ENCODE measurements at regions not wholly inside any gene's neighbourhood (a gene's known extent, or its start where the extent isn't known, plus 50 kb on each side); places are given as distances from the start of the nearest gene placed in this dataset.

DNA sequence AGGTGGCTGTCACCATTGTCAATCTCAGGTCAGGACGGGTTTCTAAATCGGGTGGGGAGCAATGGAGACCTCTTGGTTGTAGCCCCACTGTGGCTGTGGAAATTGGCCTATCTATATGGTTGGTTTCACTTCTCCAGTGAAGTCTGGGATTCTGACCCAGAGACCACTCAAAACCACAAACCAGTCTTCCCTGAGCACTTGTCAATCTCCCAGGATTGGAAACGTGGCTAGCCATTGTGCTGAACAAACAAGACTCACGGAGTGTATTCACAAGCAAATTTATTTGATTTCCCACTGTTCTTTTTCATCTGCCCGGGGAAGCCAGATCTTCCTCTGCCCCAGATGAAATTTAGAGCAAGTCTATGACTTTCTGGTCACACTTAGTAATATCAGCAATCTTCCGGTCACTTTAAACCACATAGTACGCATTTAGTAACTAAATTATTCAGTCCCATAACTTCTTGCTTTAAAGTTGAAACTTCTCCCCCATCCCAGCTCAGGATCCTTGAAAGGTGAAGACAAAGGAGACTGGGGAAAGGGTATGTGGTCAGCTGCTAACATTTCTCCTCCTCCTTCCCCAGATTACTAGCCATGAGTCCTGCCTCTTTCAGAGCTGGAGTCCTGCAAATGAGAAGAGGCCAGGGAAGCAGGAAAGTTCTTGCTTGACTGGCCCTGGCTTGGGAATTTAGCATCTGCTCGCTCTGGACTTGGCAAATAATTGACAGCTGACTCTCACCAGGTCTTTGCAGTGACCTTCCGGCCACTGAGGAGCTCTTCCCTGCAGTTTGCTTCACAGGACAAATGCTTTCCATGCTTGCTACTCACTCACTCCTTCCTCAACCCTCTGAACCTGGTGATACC, 123.2 kb upstream of the MAX start:
- no peak for DNase-seq

DNA sequence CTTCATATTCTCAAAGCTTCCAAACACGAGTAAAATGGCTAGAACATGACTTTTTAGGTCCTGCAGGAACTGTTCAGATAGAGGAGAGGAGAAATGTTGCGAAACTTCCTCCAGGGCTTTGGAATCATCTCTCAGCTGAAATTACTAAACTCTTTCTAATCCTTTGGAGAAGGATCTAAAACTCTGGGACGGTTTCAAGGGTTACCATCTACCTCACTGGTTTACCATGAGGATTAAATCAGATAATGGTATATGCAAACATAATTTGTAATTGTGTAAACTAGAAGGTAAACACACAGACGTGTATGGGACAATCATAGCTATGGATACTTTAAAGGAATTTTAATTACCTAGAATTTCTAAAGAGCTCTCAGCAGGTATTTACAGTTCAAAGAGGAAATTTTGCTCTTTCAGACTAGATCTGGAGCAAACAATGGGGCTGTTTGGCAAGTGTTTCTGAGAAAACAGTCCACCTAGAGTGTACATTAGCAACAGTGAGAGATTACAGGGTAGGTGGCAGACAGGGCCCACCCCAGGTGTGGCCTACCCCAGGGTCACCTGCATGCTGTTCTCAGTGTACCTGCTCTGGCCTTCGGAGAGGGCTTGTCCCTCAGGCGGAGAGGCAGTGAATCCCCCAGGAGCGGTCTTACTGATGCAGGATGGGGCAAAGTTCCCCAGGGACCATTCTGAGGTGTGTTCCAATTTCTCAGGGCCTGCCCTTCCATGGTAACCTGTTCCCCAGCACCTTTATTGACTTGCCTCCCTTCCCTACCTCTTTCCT, 124.7 kb upstream of the MAX start:
- no peak for DNase-seq

DNA sequence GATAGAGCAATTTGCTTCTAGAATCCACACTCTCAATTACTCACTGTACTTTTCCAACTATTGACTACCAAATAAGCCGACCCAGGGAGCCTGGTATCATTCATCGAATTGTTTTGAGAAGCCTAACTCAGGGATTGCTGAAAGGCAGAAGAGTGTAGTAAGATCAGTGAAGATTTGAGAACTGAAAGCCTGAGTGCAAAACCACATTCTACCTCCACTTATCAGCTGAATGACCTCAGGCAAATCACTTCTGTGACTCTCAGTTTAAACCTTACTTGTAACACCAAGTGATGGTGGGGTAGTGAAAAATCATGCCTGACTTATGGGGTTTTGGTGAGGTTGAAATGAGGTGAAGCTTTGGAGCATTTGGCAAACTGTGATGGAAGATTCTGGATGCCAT, 126.1 kb upstream of the MAX start:
- DNase-seq = no peak

DNA sequence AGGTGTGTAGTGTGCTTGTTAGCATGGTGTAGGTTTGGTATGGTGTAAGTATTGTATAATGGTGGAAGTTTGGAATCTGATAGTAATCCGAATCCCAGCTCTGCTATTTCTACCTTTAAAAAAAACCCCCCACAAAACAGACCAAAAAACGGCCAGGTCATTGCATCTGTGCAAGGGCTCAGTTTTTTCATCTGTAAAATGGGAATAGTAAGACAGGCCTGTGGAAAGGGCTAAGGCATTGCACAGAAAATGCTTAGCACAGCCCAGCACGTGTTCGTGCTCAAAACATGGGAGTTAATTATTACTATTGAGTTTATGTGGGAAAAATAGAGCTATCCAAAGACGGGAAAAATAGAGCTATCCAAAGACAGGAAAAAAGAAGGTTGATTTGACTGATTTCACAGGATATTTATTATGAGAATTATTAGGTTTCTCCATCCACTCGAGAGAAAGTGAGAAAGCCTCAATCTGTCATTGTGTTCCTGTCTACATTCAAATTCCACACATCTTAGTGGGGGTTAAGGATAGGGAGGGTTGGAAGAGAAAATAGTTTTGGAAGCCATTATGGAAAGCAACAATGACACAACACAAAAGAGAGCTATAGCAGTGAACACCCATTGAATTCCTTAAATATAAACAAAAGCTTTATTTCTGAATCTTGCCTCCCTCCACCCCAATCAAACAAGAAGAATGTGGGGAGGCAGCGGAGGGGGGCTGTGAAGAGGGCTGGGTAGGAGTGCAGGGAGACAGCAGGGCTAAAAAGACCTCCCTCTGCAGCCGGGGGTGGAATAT, 126.8 kb upstream of the MAX start:
- DNase-seq = no peak

DNA sequence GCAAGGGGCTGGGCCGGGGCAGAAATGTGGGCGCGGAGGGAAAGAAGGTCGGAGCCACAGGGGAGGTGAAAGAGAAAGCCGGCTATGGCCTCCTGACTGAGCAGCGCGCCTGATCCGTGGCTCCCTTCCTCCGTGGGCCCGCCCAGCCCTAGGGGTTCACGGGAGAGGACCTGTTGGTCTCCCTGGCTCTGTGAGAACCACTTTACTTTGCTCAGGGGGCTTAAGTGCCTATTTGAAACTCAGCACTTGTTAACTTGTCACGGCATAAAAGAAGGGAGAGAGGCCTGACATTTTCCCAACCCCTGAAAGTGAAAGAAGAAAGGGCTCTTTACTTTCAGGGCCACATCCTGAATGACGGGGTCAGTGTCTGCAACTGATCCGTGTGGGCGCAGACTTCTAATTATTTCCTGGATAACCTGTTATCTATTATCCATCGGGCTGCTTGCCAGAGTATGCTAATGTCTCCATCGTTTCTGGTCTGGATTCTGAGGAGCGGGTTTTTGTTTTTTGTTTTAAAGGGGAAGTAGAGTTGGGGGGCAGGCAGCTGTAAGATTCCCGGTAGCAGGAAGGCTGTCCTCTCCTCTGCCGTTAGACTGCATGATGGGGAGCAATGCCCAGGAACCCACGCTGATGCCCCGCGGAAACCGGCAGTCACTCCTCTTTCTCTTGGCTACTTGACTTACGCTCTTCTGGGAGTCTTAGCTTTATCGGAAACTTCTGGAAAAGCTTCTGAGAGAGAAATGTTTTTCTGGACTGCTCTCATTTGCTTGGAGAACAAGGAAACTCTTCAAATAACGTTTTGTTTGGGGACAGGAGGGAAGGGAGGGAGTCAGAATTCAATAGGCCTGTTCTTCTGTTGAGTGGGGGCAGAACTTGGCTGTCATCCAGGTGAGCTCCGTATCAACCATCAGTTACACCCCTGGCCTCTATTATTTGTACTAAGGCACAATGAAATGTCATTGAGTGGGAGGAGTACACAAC, 127.7 kb upstream of the MAX start:
- DNase-seq = peak; percentile 57

DNA sequence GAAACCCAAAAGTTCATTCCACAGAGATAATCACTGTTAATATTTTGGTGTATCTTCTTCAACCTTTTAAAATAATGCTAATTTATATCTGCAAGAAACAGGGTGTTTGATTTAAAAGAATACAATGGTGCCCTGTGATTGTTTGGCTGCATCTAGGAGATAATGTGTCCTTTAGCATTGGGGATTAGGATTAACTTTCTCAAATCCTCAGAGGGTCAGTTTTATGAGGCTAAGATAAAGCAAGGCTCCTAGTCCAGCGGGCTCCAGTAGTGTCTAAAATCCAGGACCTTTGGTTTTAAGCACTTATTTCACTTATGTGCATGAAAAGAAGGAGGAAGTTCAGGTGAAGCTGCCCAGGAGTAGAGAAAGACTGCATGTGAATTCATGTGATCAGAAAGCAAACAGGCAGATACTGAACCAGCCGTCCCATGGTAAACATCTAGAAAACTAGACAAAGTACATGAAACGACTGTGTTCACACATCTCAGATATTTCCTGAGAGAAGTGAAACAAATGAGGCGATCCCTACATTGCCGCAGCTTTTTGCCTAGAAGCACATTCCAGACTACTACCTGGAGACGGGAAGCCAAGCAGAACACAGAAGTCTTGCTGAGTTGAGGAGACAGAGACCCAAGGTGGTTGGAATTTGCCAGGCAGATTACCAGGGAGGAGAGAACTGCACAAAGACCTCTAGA, 129.1 kb upstream of the MAX start:
- no peak for DNase-seq

DNA sequence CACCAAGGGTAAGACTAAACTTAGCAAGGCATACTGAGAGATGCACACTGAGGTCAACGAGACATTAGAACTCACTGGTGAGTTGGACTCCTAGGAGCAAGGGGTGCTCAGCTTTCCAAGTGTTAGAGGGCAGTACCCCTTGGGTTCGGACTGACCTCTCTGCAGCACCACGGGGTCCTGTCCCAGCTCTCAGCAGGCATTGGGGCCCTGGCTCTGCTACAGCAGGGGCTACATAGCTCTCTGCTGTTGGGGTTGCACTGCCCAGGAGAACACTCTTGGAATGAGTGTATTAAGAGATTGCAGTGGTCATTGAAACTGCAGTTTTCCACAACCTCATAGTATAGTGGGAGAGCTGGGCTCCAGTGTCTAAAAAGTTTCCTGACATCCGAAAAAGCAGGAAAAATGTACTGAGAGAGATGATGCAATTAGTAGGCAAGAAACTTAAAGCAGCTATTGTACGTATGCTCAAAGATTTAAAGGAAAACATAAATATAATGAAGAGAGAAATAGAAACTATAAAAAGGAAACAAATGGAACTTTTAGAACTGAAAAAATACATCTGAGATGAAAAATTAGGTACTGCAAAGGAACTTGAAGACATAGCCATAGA, 132.5 kb upstream of the MAX start:
- no peak for DNase-seq

DNA sequence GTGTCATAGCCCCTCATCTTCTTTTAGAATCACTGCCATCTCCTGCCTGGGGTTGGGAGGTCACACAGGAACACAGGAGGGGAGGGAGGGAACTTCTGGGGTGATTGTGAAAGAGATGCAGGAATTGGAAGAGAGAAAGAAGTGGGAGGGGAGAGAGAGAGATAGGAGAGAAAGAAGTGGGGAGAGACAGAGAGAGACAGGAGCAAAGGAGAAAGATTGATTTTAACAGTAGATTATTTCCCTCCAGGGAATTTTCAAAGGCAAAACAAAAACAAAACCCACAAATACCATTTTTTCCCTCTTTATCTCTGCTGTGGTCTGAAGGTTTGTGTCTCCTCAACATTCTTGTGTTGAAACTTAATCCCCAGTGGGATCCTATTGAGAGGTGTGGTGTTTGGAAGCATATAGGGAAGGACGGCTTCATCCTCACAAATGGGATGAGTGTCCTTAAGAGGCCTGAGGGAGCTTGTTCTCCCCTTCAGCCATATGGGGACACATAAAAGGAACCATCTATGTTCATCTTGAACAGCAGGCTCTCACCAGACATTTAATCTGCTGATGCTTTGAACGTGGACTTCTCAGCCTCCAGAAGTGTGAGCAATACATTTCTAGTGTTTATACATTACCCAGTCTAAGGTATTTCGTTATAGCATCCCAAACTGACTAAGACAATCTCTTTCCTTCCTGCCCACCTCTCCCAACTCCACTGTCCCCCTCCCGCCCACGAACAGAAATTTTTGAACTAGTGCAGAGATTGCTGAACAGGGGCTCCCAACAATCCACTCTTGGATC, 134.9 kb upstream of the MAX start:
- DNase-seq = no peak

DNA sequence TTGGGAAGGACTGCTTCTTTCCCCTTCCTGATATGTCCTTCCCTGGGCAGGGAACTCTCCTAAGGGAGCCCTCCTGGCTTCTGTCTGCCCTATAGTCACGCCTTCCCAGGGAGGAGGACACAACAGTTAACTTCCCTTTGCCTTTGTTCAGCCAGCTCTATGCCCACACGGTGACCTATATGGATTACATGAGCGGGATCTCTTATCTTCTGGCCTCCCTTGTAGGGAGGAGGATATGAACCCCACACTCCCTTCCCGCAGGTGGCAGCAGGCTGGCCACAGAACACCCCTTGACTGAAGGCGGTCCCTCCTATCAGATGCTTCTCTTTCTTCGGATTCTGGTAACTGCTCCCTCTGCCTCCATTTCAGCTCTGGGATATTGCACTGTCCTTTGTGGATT, 135.6 kb upstream of the MAX start:
- DNase-seq = no peak

DNA sequence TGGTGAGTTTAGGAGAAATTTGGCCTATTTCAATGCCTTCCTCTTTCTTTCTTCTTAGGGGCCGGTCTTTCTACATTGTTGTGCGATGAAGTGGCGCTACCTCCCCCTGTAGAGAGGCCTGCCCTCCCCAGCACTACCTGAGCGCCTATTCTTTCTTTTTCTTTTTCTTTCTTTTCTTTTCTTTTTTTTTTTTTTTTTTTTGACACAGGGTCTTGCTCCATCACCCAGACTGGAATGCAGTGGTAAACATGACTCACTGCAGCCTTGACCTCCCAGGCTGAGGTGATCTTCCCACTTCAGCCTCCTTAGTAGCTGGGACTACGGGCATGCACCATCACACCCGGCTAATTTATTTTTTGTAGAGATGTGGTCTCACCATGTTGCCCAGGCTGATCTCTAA, 136.1 kb upstream of the MAX start:
- DNase-seq = no peak

DNA sequence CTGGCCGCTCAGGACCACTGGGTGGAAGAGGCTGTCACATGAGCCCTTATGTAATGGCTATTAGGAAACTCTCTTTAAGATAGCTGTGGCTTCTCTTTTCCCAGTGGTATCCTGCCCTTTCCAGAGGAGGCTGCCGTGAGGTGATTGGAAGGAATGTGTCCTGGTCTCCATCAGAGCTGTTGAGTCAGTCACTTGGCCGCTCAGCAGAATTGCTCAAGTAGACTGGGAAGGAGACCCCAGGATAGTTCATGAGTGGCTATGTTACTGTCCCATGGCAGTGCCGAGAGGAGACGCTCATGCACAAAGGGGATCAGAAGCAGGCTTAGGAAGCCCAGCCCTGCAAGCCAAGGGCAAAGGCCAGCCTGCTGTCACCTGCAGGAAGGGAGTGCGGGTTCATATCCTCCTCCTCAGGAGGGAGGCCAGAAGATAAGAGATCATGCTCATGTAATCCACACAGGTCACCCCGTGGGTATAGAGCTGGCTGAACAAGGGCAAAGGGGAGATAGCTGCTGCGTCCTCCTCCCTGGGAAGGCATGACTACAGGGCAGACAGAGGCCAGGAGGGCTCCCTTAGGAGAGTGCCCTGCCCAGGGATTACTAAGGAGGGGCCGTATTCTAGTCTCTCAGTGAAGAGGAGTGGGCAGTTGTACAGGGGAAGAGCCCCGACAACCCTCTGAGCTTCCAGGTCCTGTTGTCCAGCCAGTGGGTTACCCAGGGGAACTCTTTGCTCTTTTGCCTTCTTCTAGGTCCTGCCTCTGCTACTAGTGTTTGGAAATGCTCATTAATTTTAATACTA, 137.0 kb upstream of the MAX start:
- no peak for DNase-seq

DNA sequence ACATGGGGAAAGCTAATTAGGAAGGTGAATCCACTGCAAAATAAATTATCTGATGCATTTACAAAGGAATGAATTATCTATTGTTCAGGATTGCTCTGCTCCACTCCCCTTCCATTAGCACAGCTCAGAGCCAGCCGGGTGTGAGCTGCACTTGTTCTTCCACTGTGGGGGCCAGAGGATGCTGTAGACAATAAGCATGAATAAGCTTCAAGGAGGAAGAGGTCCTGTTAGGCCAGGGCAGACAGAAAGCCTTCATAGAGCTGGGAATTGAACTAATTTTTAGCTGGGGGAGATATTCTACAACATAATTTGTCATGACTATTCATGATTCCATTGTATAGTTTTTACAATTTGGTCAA, 137.6 kb upstream of the MAX start:
- DNase-seq = no peak

DNA sequence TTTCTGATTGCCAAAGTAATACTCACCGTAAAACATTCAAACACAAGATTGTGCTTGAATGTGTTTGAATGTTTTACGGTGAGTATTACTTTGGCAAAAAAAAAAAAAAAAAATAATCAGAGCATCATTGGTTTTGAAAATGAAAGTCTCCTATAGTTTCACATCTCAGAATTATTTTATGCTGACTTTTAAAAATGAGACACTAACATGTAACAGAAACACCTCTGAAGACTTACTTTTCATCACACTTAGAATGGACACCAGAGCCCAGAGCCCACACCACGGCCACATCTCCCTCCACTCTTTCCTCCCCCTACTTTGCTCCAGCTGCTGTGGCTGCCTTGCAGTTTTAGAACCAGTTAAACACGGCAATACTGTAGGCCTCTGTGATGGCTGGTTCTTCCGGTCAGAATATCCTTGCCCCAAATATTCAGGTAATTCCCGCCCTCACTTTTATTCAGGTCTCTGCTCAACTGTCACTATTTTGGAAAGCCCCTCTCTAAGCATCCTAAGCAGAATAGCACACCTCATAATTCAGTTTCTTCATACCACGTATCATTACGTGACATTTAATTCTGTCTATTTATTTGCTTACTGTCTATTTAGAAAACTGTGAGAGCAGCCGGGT, 138.9 kb upstream of the MAX start:
- no peak for DNase-seq

DNA sequence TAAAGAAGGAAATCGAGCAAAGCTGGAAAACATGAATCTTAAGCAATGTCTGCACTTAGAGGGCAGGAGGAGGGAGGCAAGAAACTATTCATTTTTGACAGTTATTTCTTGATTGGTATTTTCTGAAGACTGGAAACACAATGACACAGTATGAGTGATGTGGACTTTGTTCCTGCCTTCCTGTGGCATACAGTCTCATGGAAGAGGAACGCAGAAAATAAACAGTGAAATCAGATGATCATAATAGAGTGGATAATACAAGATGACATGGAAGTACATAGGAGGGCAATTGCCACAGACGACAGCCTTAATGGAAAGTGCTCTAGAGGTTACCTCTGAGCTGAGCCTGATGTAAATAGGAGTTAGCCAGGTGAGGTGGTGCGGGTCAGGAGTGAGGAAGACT, 140.4 kb upstream of the MAX start:
- no peak for DNase-seq

DNA sequence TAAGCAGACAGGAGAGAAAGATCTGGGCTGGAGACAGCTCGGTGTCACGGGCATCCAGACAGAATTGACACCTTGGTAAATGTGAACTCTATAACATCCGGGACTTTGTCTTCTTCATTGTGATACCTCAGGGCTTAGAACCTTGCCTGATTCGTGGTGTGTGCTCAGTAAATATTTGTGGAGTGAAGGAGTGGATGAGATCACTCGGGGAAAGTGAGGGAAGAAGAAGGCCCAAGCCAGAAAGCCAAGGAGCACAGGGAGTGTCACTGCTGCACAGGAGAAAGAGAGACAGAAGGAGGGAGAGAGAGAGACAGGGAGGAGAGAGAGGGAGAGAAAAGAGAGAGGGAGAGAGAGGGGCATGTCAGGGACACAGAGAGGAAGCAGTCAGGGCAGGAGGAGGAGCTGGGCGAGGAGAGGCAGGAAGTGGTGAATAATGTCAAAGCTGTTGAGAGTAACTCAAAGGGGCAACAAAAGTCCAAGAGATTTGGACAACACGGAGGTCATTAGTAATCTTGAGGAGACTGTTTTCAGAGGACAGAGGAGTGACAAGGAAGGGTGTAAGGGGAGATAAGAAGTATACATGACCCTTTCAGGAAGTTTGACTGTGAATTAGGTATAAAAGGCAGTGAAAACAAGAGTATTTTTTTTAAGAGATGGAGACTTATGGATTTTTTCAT, 141.6 kb upstream of the MAX start:
- DNase-seq = no peak

DNA sequence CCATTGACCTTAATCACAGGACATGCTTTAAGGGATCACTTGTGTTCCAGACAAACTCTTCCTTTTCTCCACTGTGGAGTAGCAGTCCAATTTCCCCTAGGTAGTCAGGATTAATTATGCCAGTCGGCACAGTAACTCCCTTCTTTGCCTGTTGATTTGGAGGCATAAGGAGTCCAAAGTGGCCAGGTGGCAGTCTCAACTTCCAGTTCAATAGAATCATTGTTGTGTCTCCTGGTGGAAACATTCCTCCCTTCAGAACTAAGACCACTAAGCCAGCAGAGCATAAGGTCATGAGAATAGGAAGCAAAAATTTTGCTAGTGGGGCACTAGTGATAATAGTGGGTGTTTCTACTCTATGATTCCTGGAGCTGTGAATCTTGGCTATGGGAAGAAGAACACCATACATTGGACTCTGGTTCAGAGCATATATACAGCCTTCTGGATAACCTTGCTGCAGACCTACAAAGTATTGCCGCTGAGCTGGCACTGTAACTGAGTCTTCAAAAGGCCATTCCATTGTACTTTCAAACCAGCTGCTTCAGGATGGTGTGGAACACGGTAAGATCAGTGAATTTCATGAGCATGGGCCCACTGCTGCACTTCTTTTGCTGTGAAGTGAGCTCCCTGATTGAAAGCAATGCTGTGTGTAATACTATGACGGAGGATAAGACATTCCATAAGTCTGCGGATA, 147.3 kb upstream of the MAX start:
- DNase-seq = no peak

DNA sequence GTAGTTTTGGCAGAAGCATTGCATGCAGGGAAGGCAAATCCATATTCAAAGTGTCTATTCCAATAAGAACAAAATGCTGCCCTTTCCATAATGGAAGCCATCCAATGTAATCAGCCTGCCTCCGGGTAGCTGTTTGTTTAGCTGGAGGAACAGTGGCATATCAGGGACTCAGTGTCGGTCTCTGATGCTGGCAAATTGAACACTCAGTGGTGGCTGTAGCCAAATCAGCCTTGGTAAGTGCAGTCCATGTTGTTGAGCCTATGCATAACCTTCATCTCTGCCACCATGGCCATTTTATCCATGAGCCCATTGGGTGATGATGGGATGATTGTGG, 147.8 kb upstream of the MAX start:
- DNase-seq = no peak

DNA sequence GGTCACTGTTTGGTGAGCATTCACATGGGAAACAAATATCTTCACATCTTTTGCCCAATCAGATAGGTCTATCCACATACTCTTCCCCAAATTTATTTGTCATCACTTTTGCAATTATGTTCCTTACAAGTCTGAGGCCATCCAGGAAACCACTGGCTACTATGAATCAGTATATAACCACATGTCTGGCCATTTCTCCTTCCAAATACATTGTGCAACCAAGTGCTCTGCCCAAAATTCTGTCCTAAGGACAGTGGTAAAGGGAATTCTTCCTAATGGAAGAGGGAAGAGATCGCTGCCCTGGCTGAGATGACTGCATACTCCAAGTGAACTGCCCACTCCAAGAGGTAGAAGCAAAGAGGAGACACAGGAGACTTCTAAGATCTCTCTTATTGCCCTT, 148.9 kb upstream of the MAX start:
- DNase-seq = no peak
